ENCODE measurements at regions not wholly inside any gene's neighbourhood (a gene's known extent, or its start where the extent isn't known, plus 50 kb on each side); places are given as distances from the start of the nearest gene placed in this dataset.

GRCh38 chr5:72688916-72689315, 127.5 kb upstream of the TNPO1 start:
- 50% methylated on average over 3 of the region's 3 CpGs for WGBS (ENCODE audit: low lambda C conversion rate)
- Histone ChIP-seq H3K4me3 (ENCODE audit: low read depth in 2 of 2, low read length in 1 of 2) (no peak overlapping the region), H3K27ac (ENCODE audit: low read depth in 2 of 2, low read length in 1 of 2) (peak overlapping the region in 1 of 2 experiments; percentile 99; a peak in 2 of 4 replicates), H3K9me2 (no peaks in the 10 kb centered on the region), H4K20me1 (ENCODE audit: insufficient read depth) (no peaks in the 10 kb centered on the region), H3K4me1 (ENCODE audit: control insufficient read depth in 1 of 2, insufficient read depth in 2 of 2, low read depth in 1 of 2, low read length in 1 of 2) (peaks cover 0 to 60% of the 10 kb centered on the region in 2 experiments; a peak in 2 of 4 replicates), H3K36me3 (replicated peaks in 1 of 2; ENCODE audit: control insufficient read depth in 1 of 2, insufficient read depth in 2 of 2, low read length in 1 of 2) (no peaks in the 10 kb centered on the region), H3K4me2 (no peak overlapping the region), H3F3A (replicated peaks; ENCODE audit: insufficient read depth) (no peaks in the 10 kb centered on the region), H2AFZ (ENCODE audit: low read depth) (no peak overlapping the region), H3K27me3 (ENCODE audit: insufficient read depth) (no peaks in the 10 kb centered on the region), H3K79me2 (ENCODE audit: insufficient read depth) (no peaks in the 10 kb centered on the region), H3K9me3 (no peaks in the 10 kb centered on the region), H3K9ac (no peak overlapping the region)
- TF ChIP-seq RAD21 (IDR thresholded peaks at IDR 0.05; ENCODE audit: low read length) (peak; percentile 37; the same call in 1 of the 2 replicates), EP300 (IDR thresholded peaks at IDR 0.05; ENCODE audit: borderline replicate concordance in 1 of 2, low read depth in 1 of 2, low read length in 1 of 2) (peak in 1 of 2 experiments; percentile 91; a peak in 2 of 4 replicates), RCOR1 (IDR thresholded peaks at IDR 0.05; ENCODE audit: low read length) (peak; percentile 69; the same call in 1 of the 2 replicates), FOXJ3 (CRISPR knock-in tag; IDR thresholded peaks at IDR 0.05) (peak; percentile 53; the same call in 1 of the 2 replicates), GATA2 (CRISPR knock-in tag; IDR thresholded peaks at IDR 0.05) (peak; percentile 88), SMC3 (IDR thresholded peaks at IDR 0.05; ENCODE audit: low read depth, low read length) (no peak; the same call in 1 of the 2 replicates), POLR2AphosphoS5 (IDR thresholded peaks at IDR 0.05; ENCODE audit: low read depth, low read length) (no peak), REST (IDR thresholded peaks at IDR 0.05; ENCODE audit: low read depth, low read length) (no peak), CHD2 (IDR thresholded peaks at IDR 0.05; ENCODE audit: low read length, partially characterized antibody) (peak; percentile 38), TCF12 (IDR thresholded peaks at IDR 0.05) (peak; percentile 38; the same call in 1 of the 2 replicates)
- no peak for DNase-seq
- ChIA-PET CTCF (interaction anchor here (2.5 to 3.2 kb wide), 4 partner anchors 79 to 323 kb away, joined by 10 to 20 read pairs (median 13); partner anchors contain the start of gene TNPO1), POLR2A (interaction anchor here (0.5 to 2.1 kb wide), 5 partner anchors 35 to 130 kb away, joined by 3 to 12 read pairs (median 4); partner anchors contain the start of gene TNPO1)

GRCh38 chr5:72687288-72687687, 129.2 kb upstream of the TNPO1 start:
- Histone ChIP-seq H3K4me3 (ENCODE audit: low read depth in 2 of 2, low read length in 1 of 2) (no peak overlapping the region), H2AFZ (ENCODE audit: low read depth) (no peak overlapping the region), H3K9me2 (no peaks in the 10 kb centered on the region), H3K9ac (no peak overlapping the region), H3K4me2 (no peak overlapping the region), H3K27me3 (ENCODE audit: insufficient read depth) (no peaks in the 10 kb centered on the region), H3K27ac (ENCODE audit: low read depth in 2 of 2, low read length in 1 of 2) (peak overlapping the region in 1 of 2 experiments; percentile 99; a peak in 2 of 4 replicates), H3K9me3 (no peaks in the 10 kb centered on the region), H4K20me1 (ENCODE audit: insufficient read depth) (no peaks in the 10 kb centered on the region), H3K36me3 (replicated peaks in 1 of 2; ENCODE audit: control insufficient read depth in 1 of 2, insufficient read depth in 2 of 2, low read length in 1 of 2) (no peaks in the 10 kb centered on the region), H3K79me2 (ENCODE audit: insufficient read depth) (no peaks in the 10 kb centered on the region), H3K4me1 (ENCODE audit: control insufficient read depth in 1 of 2, insufficient read depth in 2 of 2, low read depth in 1 of 2, low read length in 1 of 2) (peaks cover 0 to 52% of the 10 kb centered on the region in 2 experiments; a peak in 2 of 4 replicates), H3F3A (replicated peaks; ENCODE audit: insufficient read depth) (no peaks in the 10 kb centered on the region)
- DNase-seq, result no peak
- no peak for TF ChIP-seq RXRA (IDR thresholded peaks at IDR 0.05; ENCODE audit: borderline replicate concordance, low read depth)
- no peak for TF ChIP-seq RFX5 (IDR thresholded peaks at IDR 0.05; ENCODE audit: low read length)
- no peak for TF ChIP-seq YY1 (IDR thresholded peaks at IDR 0.05; ENCODE audit: low read depth)
- no peak for TF ChIP-seq TEAD4 (IDR thresholded peaks at IDR 0.05; ENCODE audit: borderline replicate concordance, insufficient read depth)
- TF ChIP-seq EZH2phosphoT487 (IDR thresholded peaks at IDR 0.05; ENCODE audit: borderline replicate concordance, low read depth), result no peak
- no peak for TF ChIP-seq SIN3A (IDR thresholded peaks at IDR 0.05; ENCODE audit: borderline replicate concordance, low read depth, low read length)
- POLR2A ChIA-PET, result interaction anchor here (2.1 kb wide), 1 partner anchor 129 kb away, joined by 12 read pairs; the partner anchor contains the start of gene TNPO1
- WGBS (ENCODE audit: low lambda C conversion rate), result 76% methylated on average over 1 of the region's 1 CpG
- CTCF ChIA-PET, result interaction anchor here (1.2 to 2.8 kb wide), 6 partner anchors 20 to 271 kb away, joined by 3 to 20 read pairs (median 6); partner anchors contain the start of gene TNPO1
